ENCODE measurements at regions not wholly inside any gene's neighbourhood (a gene's known extent, or its start where the extent isn't known, plus 50 kb on each side); places are given as distances from the start of the nearest gene placed in this dataset.

DNA sequence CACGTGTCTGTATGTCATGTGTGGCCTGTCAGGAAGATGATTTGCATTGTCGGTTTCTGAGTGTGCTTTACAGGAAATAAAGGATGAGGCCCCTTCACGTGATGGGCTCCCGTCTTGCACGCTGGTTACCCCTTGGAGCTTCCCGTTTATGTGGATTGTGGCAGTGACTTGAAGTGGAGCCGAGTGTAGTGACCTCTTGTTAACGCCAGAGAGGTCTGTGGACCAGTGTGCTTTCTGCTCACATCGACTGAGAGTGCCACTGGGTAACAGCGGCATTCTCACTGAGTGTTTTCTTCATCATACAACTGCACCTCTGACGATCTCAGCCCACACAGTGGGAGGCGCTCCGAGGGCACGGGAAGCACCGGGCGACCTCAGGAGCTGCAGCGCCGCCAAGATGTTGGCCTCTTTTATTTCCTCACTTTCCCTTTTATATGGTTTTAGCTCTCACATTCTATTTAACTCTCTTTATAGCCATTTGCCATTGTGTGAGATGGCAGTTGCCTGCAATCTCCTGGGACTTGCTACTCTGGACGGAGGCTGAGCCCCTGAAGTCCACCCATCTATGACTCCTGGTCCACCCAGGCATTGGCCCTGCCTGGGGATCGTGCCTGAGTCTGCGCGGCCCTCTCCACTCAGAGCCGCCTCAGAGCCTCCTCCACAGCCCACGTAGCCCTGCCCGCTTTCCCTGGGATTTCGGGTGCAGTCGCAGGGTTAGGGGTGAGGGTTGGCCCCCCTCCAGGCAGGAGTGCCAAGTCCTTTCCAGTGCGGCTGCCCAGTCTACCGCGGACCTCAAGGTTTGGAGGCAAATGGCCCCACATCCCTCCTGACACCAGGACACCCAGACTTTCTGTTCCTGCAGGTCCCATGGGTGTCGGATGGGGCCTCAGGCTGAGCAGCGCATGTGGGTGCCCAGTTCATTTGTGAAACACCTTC, 238.9 kb downstream of the ERMARD start:
- Mint-ChIP-seq H3K9me3 (ENCODE audit: low read depth) (no peaks in the 10 kb centered on the region), H3K27ac (no peak overlapping the region), H3K36me3 (ENCODE audit: insufficient read depth) (no peaks in the 10 kb centered on the region), H3K27me3 (peaks cover 7% of the 10 kb centered on the region), H3K4me3 (ENCODE audit: low read depth) (no peak overlapping the region), H3K4me1 (ENCODE audit: low read depth) (no peaks in the 10 kb centered on the region)
- TF ChIP-seq, protein P1, sequence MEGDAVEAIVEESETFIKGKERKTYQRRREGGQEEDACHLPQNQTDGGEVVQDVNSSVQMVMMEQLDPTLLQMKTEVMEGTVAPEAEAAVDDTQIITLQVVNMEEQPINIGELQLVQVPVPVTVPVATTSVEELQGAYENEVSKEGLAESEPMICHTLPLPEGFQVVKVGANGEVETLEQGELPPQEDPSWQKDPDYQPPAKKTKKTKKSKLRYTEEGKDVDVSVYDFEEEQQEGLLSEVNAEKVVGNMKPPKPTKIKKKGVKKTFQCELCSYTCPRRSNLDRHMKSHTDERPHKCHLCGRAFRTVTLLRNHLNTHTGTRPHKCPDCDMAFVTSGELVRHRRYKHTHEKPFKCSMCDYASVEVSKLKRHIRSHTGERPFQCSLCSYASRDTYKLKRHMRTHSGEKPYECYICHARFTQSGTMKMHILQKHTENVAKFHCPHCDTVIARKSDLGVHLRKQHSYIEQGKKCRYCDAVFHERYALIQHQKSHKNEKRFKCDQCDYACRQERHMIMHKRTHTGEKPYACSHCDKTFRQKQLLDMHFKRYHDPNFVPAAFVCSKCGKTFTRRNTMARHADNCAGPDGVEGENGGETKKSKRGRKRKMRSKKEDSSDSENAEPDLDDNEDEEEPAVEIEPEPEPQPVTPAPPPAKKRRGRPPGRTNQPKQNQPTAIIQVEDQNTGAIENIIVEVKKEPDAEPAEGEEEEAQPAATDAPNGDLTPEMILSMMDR (IDR thresholded peaks at IDR 0.05; ENCODE audit: unreplicated experiment), result no peak
- no peak for DNase-seq (ENCODE audit: low spot score, unreplicated experiment)

DNA sequence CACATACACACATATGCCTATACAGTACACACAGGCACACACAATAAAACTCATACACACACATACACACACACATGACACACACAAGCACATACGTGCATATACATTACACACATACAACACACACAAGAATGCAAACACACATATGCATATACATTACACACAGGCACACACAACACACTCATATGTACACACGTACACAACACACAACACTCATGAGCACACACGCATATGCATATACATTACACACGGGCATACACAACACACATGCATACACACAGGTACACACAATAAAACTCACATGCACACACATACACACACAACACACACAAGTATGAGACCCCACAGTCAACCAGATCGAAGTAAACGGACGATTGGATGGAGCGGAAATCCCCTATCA, 238.2 kb downstream of the ERMARD start:
- H3K4me3 Mint-ChIP-seq (ENCODE audit: low read depth), result no peak overlapping the region
- no peak for DNase-seq (ENCODE audit: low spot score, unreplicated experiment)
- H3K27ac Mint-ChIP-seq, result no peak overlapping the region
- peaks cover 7% of the 10 kb centered on the region for H3K27me3 Mint-ChIP-seq
- no peaks in the 10 kb centered on the region for H3K36me3 Mint-ChIP-seq (ENCODE audit: insufficient read depth)
- TF ChIP-seq, protein P1 (IDR thresholded peaks at IDR 0.05; ENCODE audit: unreplicated experiment), result no peak
- no peaks in the 10 kb centered on the region for H3K9me3 Mint-ChIP-seq (ENCODE audit: low read depth)
- H3K4me1 Mint-ChIP-seq (ENCODE audit: low read depth), result no peaks in the 10 kb centered on the region

DNA sequence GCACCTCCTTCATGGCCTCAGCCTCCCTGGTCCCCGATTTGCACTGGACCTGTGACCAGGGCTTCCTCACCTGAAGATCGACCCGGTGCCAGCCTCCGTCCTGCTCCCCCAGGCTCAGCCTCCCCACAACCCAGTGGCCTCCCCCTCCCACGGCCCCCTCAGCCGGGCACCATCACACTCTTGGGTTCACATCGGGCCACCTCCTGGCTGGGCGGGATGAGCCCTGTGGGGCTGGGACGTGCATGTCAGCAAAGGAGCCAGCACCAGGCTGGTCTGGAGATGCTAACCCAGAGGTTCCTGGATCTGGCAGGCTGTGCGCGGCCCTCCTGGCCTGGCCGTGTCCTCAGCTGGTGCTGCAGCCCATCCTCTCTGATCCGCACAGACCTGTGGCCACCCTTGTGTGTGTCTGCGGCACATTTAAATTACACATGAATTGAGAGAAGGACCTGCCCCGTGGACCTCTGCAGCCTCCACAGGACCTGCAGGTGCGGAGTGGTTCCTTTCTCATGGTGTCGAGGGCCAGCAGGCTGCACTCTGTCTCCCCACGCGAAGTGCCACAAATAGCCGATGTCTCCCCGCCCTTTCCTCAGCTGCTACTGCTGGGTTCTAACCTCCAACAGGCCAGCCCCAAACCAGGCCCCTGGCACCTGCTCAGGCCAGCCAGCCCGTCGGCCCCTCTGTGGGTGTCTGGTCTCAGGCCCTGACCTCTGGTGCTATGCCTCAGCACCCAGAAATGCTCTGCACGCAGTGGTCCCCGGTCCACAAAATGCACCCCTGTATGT, 237.5 kb downstream of the ERMARD start:
- H3K4me1 Mint-ChIP-seq (ENCODE audit: low read depth), result no peaks in the 10 kb centered on the region
- no peak overlapping the region for H3K27ac Mint-ChIP-seq
- H3K36me3 Mint-ChIP-seq (ENCODE audit: insufficient read depth), result no peaks in the 10 kb centered on the region
- DNase-seq (ENCODE audit: low spot score, unreplicated experiment), result no peak
- no peaks in the 10 kb centered on the region for H3K9me3 Mint-ChIP-seq (ENCODE audit: low read depth)
- peaks cover 7% of the 10 kb centered on the region for H3K27me3 Mint-ChIP-seq
- no peak overlapping the region for H3K4me3 Mint-ChIP-seq (ENCODE audit: low read depth)
- TF ChIP-seq, protein P1 (IDR thresholded peaks at IDR 0.05; ENCODE audit: unreplicated experiment), result no peak

DNA sequence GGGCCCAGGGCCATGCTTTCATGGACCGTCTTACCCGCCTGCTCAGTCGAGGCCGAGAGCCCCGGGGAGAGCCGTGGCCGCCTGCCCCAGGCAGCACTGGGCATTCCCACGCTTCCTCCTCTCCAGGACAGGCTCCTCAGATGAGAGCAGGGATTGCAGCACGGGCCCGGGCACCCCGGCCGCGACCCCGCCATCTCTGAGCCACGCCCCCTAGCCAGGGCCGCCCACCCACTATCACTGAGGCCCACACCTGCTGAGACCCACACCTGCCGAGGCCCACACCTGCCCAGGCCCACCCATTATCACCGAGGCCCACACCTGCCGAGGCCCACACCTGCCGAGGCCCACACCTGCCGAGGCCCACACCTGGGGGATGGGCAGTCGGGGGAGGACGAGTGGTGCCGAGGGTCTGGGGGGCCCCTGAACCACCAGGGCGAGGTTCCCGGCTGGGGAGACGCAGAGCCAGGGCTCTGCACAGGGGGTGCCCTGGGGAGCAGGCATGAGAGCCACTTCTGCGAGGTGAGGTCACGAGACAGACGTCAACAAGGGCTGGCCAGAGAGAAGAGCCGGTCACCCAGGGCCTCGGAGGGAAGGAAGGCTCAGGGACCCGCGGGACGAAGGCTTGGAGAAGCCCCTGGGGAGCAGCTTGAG, 235.6 kb downstream of the ERMARD start:
- Mint-ChIP-seq H3K4me3 (ENCODE audit: low read depth) (no peak overlapping the region), H3K27me3 (peaks cover 7% of the 10 kb centered on the region), H3K4me1 (ENCODE audit: low read depth) (no peaks in the 10 kb centered on the region), H3K9me3 (ENCODE audit: low read depth) (no peaks in the 10 kb centered on the region), H3K36me3 (ENCODE audit: insufficient read depth) (no peaks in the 10 kb centered on the region), H3K27ac (no peak overlapping the region)
- DNase-seq (ENCODE audit: low spot score, unreplicated experiment), result no peak
- TF ChIP-seq, protein P1 (IDR thresholded peaks at IDR 0.05; ENCODE audit: unreplicated experiment), result no peak
